WTC11 (cell line): ENCODE measurements at regions not wholly inside any gene's neighbourhood (a gene's known extent, or its start where the extent isn't known, plus 50 kb on each side); places are given as distances from the start of the nearest gene placed in this dataset.

Source experiments
- ATAC-seq: fragments of 200-7000 bp; cut with Tn5 transposase; 2 replicates; pipeline ENCODE4 v1.10.0; 2021; ENCODE audit warnings: mild to moderate bottlenecking, moderate library complexity
- CTCF ChIA-PET: fragments of 300-600 bp; sonication (Branson Sonifier 250); formaldehyde crosslinking; loops from one replicate; lab custom pipeline; 2021; ENCODE audit warnings: antibody characterized with exemption; lab: Charles Lee
- POLR2A ChIA-PET: fragments of 350-600 bp; sonication (Branson Sonifier 250); formaldehyde crosslinking; loops from one replicate; lab custom pipeline; 2021; ENCODE audit warnings: antibody characterized with exemption; lab: Charles Lee
- DNase-seq: peaks from one replicate; pipeline ENCODE4 v3.0.0; 2021; ENCODE audit warnings: low spot score
- H3K27ac Mint-ChIP-seq: 2 replicates; pipeline ENCODE4 v1.8.0; 2021; ENCODE audit warnings: mixed read lengths
- H3K27me3 Mint-ChIP-seq: 2 replicates; pipeline ENCODE4 v1.8.0; 2021; ENCODE audit warnings: low read depth, mild to moderate bottlenecking, moderate library complexity, mixed read lengths
- H3K36me3 Mint-ChIP-seq: 2 replicates; pipeline ENCODE4 v1.8.0; 2021; ENCODE audit warnings: mixed read lengths
- H3K4me1 Mint-ChIP-seq: 2 replicates; pipeline ENCODE4 v1.8.0; 2022; ENCODE audit warnings: mixed read lengths
- H3K4me3 Mint-ChIP-seq: 2 replicates; pipeline ENCODE4 v1.8.0; 2021; ENCODE audit warnings: mild to moderate bottlenecking, moderate library complexity, mixed read lengths
- H3K9me3 Mint-ChIP-seq: 2 replicates; pipeline ENCODE4 v1.8.0; 2021; ENCODE audit warnings: mixed read lengths
- ARID4B ChIP-seq: sonication (generic); formaldehyde crosslinking; IDR thresholded peaks from 2 replicates; pipeline ENCODE4 v1.8.0; 2023; ENCODE audit warnings: missing genetic modification reagents, mild to moderate bottlenecking, borderline replicate concordance
- ATF1 ChIP-seq: sonication (generic); formaldehyde crosslinking; IDR thresholded peaks from 2 replicates; pipeline ENCODE4 v1.8.1; 2023; ENCODE audit warnings: mild to moderate bottlenecking, moderate library complexity, missing genetic modification reagents
- CBFB ChIP-seq: sonication (generic); formaldehyde crosslinking; IDR thresholded peaks from 2 replicates; pipeline ENCODE4 v1.8.1; 2022; ENCODE audit warnings: mild to moderate bottlenecking, low read depth, missing genetic modification reagents
- ETV6 ChIP-seq: sonication (generic); formaldehyde crosslinking; IDR thresholded peaks from 2 replicates; pipeline ENCODE4 v1.8.1; 2022; ENCODE audit warnings: mild to moderate bottlenecking, missing genetic modification reagents
- GABPB1 ChIP-seq: sonication (generic); formaldehyde crosslinking; IDR thresholded peaks from 2 replicates; pipeline ENCODE4 v1.8.1; 2023; ENCODE audit warnings: mild to moderate bottlenecking, missing genetic modification reagents
- HMGA2 ChIP-seq: fragments of 250-450 bp; sonication (Bioruptor Pico); IDR thresholded peaks from 2 replicates; pipeline ENCODE4 v1.4.0; 2021; ENCODE audit warnings: mild to moderate bottlenecking, moderate library complexity
- JAZF1 ChIP-seq: fragments of 250-450 bp; sonication (Bioruptor Pico); IDR thresholded peaks from 2 replicates; pipeline ENCODE4 v1.9.0; 2021; ENCODE audit warnings: moderate library complexity, mild to moderate bottlenecking, inconsistent platforms
- JUN ChIP-seq: sonication (generic); formaldehyde crosslinking; IDR thresholded peaks from 2 replicates; pipeline ENCODE4 v1.8.0; 2023; ENCODE audit warnings: mild to moderate bottlenecking, missing genetic modification reagents
- MXD4 ChIP-seq: fragments of 250-450 bp; sonication (Bioruptor Pico); IDR thresholded peaks from 2 replicates; pipeline ENCODE4 v1.8.0; 2021; ENCODE audit warnings: mild to moderate bottlenecking, moderate library complexity, borderline replicate concordance
- NR1H2 ChIP-seq: sonication (generic); formaldehyde crosslinking; IDR thresholded peaks from 2 replicates; pipeline ENCODE4 v1.9.0; 2021; ENCODE audit warnings: mild to moderate bottlenecking, moderate library complexity, missing genetic modification reagents
- SMAD4 ChIP-seq: sonication (generic); formaldehyde crosslinking; IDR thresholded peaks from 2 replicates; pipeline ENCODE4 v1.8.0; 2022; ENCODE audit warnings: mild to moderate bottlenecking, missing genetic modification reagents
- ZBTB21 ChIP-seq: sonication (generic); formaldehyde crosslinking; IDR thresholded peaks from 2 replicates; pipeline ENCODE4 v1.8.1; 2023; ENCODE audit warnings: mild to moderate bottlenecking, missing genetic modification reagents, borderline replicate concordance
- ZNF232 ChIP-seq: sonication (generic); formaldehyde crosslinking; IDR thresholded peaks from 2 replicates; pipeline ENCODE4 v1.8.0; 2022; ENCODE audit warnings: mild to moderate bottlenecking, missing genetic modification reagents
- ZNF423 ChIP-seq: fragments of 250-450 bp; sonication (Bioruptor Pico); IDR thresholded peaks from 2 replicates; pipeline ENCODE4 v2.1.2; 2022; ENCODE audit warnings: mild to moderate bottlenecking, moderate library complexity
- ZNF425 ChIP-seq: fragments of 250-450 bp; sonication (Bioruptor Pico); conservative IDR thresholded peaks from 2 replicates; pipeline ENCODE4 v1.9.0; 2021; ENCODE audit warnings: mild to moderate bottlenecking
- ZNF671 ChIP-seq: fragments of 250-450 bp; sonication (Bioruptor Pico); IDR thresholded peaks from 2 replicates; pipeline ENCODE4 v1.8.0; 2021; ENCODE audit warnings: mild to moderate bottlenecking
- TF ChIP-seq, protein P1 (sequence below): fragments of 250-450 bp; sonication (Bioruptor Pico); IDR thresholded peaks from 2 replicates; pipeline ENCODE4 v2.1.2; 2022; ENCODE audit warnings: mild to moderate bottlenecking, moderate library complexity

DNA sequence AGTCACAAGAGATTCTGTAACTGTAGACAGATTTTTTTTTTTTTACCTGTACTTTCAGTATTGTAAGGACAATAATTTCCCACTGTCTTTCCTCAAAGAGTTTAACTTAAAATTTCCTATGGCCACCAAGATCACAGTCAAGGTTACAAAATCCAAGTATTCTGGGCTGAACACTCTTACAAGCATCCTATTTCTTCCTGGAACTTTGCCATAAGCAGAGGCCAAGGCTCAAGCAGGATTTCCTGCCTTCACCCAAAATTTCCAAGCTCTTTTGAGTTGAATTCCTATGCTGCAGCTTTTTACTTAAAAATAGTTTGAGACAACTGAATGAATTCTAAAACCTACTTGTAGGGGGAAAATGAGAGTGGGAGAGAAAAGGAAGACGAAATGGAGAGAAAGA, 299.4 kb downstream of the ZNF516 start:
- no peak overlapping the region for H3K27ac Mint-ChIP-seq
- ChIA-PET CTCF (no interaction called here), POLR2A (no interaction called here)
- TF ChIP-seq ETV6 (CRISPR knock-in tag) (no peak), ARID4B (CRISPR knock-in tag) (no peak)
- no peaks in the 10 kb centered on the region; the same call in 1 of the 2 replicates for H3K36me3 Mint-ChIP-seq
- DNase-seq = no peak
- no peak overlapping the region for H3K4me3 Mint-ChIP-seq
- ATAC-seq = no peak
- peaks cover 4% of the 10 kb centered on the region; the same call in 1 of the 2 replicates for H3K9me3 Mint-ChIP-seq
- no peaks in the 10 kb centered on the region for H3K27me3 Mint-ChIP-seq
- no peaks in the 10 kb centered on the region for H3K4me1 Mint-ChIP-seq

DNA sequence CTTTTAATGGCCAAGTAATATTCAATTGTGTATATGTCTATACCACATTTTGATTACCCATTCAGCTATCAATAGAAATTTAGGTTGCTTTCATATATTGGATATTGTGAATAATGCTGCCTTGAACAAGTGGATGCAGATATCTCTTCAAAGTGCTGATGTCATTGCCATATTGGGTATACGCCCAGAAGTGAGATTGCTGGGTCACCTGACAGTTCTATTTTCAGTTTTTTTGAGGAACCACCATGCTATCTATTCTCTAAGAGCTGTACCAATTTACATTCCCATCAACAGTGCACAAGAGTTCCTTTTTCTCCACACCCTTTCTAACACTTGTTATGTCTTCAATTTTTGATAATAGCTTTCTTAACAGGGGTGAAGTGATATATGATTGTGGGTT, 306.9 kb downstream of the ZNF516 start:
- no peak for DNase-seq
- no peak overlapping the region for H3K27ac Mint-ChIP-seq
- H3K36me3 Mint-ChIP-seq = no peaks in the 10 kb centered on the region
- TF ChIP-seq ZNF423 (CRISPR knock-in tag) (no peak), ZNF232 (CRISPR knock-in tag) (no peak), CBFB (CRISPR knock-in tag) (no peak), NR1H2 (CRISPR knock-in tag) (no peak), ATF1 (no peak), ZBTB21 (no peak)
- TF ChIP-seq, all 79 proteins: peak for 0
- POLR2A ChIA-PET = no interaction called here
- Mint-ChIP-seq H3K4me3 (no peak overlapping the region), H3K27me3 (peaks cover 4% of the 10 kb centered on the region; the same call in 1 of the 2 replicates), H3K4me1 (0 out of 2 replicates have a peak, but pooled peaks cover 1% of the 10 kb centered on the region), H3K9me3 (peaks cover 23% of the 10 kb centered on the region)
- no peak for ATAC-seq
- CTCF ChIA-PET = no interaction called here

GRCh38 chr18:76179257-76179656, 315.8 kb downstream of the ZNF516 start:
- no peak for TF ChIP-seq HMGA2 (CRISPR knock-in tag)
- TF ChIP-seq MXD4 (CRISPR knock-in tag) = no peak
- no peak for TF ChIP-seq ZNF425
- no peak for TF ChIP-seq SMAD4 (CRISPR knock-in tag)
- no peak for TF ChIP-seq ZNF671 (CRISPR knock-in tag)
- TF ChIP-seq JUN = no peak
- TF ChIP-seq, protein P1, sequence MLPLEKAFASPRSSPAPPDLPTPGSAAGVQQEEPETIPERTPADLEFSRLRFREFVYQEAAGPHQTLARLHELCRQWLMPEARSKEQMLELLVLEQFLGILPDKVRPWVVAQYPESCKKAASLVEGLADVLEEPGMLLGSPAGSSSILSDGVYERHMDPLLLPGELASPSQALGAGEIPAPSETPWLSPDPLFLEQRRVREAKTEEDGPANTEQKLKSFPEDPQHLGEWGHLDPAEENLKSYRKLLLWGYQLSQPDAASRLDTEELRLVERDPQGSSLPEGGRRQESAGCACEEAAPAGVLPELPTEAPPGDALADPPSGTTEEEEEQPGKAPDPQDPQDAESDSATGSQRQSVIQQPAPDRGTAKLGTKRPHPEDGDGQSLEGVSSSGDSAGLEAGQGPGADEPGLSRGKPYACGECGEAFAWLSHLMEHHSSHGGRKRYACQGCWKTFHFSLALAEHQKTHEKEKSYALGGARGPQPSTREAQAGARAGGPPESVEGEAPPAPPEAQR (CRISPR knock-in tag) = no peak
- no peak for TF ChIP-seq ETV6 (CRISPR knock-in tag)
- TF ChIP-seq JAZF1 = no peak
- no peak for TF ChIP-seq GABPB1 (CRISPR knock-in tag)
- TF ChIP-seq, all 79 proteins: peak for 0
- ChIA-PET CTCF (interaction anchor here (0.8 kb wide), 1 partner anchor 127 kb away, joined by 3 read pairs; no protein-coding TSS in a partner anchor), POLR2A (no interaction called here)
- H3K4me3 Mint-ChIP-seq = no peak overlapping the region
- DNase-seq (no peak), ATAC-seq (no peak)
- peaks cover 5% of the 10 kb centered on the region for H3K9me3 Mint-ChIP-seq
- H3K4me1 Mint-ChIP-seq = peaks cover 5% of the 10 kb centered on the region
- no peak overlapping the region for H3K27ac Mint-ChIP-seq
- H3K36me3 Mint-ChIP-seq = no peaks in the 10 kb centered on the region
- H3K27me3 Mint-ChIP-seq = no peaks in the 10 kb centered on the region; the same call in 1 of the 2 replicates
